Activated CD4-positive, alpha-beta T cell treated with anti-CD3 and anti-CD28 coated beads, Interleukin-2, amount 50 U/mL, for 48 hours (primary cell): ENCODE measurements at regions not wholly inside any gene's neighbourhood (a gene's known extent, or its start where the extent isn't known, plus 50 kb on each side); places are given as distances from the start of the nearest gene placed in this dataset.

Experiments used
- DNase-seq, 2 experiments: peaks; one replicate each; pipeline ENCODE4 v3.0.0-alpha.2; 2020

DNA sequence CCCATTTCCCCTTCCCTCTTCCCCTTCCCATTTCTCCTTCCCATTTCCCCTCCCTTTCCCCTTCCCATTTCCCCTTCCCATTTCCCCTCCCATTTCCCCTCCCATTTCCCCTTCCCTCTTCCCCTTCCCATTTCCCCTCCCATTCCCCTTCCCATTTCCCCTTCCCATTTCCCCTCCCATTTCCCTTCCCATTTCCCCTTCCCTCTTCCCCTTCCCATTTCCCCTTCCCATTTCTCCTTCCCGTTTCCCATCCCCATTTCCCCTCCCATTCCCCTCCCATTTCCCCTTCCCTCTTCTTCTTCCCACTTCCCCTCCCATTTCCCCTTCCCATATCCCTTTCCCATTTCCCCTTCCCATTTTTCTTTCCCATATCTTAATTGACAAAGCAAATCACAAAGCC, 109.0 kb downstream of the OLFM1 start:
- no peak for DNase-seq

DNA sequence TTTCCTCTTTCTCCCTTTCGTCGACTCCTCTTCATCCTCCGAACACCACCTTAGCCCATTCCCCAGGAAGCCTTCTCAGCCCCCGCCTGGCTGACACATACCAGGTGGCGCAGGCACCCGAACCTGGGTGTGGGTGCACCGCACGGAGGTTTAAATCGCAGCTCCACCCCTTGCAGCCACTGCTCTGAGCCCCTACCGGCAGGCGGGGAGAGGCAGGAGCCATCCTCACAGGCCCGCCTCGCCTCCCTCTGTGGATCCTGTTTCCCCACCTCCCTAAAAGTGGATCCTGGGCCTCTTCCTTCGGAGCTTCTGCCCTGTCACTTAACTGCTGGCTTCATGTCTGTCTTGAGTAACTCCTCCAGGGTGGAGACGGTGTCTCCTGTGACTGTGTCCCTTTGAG, 110.7 kb downstream of the OLFM1 start:
- DNase-seq, result no peak

DNA sequence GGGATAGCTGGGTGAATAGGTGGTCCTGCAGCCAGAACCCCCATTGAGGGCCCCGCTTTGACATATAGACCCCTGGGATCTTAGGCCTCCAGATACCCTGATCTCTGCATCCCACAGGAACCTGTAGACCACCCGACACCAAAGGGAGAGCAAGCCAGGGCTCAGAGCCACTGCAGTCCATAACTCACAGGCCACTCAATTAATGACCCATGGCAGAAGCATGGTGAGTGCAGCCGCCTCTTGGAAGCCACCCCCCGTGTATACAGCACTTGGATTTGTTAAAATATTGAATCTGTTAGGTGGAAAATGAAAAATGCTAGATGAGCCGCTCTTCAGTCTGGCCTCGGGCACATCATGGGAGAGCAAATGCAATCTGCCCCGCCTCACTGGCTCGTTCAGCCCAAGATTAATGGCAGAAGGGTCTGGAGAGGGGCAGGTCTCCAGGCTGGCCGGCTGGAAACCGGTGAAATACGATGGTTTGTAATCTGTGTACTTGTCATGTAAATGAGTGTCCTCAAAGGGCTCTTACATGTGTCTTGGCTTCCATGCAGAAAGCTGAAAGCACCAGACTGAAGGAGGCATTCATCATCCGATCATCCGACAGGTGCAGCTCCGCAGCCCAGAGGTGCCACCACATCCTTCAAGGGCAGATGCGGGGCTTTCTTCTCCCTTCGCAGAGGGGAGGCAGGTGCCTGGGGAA, 111.3 kb downstream of the OLFM1 start:
- DNase-seq, result no peak

DNA sequence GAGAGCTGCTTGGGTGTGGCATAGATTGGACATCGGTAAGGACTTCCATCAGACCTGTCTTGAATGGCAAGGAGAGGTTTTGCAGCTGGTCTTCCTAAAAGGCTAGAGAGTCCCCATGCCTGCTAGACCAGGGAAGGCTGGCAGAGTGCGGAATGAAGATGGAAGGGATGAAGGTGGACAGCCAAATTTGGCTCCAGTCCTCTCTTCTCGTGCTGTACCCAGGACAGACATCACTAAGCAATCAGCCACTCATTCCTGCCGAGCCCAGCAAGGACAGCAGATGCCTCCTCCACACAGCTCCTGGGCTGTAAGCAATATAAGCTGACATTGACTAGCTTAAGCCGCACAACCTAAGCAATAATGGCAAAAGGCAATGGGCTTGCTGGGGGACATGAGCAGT, 112.0 kb downstream of the OLFM1 start:
- no peak for DNase-seq

DNA sequence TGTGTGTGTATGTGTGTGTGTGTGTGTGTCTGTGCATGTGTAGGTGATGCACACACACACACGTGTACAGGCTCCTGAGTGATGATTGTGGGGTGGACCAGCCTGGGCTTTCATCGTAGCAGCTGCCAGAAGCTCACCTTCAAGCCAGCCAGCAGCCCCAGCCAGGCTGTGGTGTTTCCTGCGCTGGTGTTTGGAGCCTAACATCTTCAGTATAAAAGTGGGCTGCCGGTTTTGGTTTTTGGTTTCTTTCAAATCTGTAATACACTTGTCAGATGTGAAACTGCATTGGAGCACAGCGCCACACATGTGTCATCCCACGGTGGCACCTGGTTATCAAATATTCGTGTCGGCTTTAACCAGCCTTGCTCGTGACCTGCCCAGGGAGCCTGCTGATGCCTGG, 114.2 kb downstream of the OLFM1 start:
- no peak for DNase-seq

DNA sequence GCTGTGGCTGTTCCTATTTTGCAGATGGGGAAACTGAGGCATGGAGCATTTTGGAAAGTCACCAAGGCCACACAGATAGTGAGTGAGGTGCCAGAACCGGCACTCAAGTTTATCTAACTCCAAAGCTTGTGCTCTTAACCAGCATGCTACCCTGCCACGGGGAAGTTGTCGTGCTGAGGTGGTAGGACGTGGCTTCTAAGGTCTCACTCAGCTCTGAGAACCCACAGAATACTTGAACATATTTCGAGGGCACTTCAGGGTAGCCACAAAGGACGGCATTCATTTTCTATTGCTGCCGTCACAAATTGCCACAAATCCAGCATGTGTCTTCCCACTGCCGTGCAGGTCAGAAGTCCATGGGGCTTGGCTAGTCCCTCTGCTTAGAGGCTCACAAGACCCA, 116.7 kb downstream of the OLFM1 start:
- DNase-seq, result no peak

DNA sequence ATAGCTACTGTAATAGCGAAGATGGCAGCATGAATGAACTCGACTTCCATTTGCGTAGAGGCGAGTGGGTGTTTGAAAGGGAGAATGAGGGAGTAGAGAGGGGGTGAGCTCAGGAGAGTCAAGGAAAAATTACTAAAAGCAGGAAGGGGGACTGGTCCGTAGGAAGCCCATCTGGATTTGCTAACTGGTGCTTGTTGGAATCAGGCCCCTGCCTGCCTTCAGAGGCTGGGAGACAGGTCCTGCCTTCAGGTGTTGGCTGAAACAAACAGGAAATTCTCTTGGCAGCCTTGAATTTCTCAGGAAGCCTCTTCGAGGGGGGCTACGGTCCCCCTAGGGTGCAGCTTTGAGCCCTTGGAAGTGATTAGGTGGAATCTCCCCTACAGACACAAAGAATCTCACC, 121.7 kb downstream of the OLFM1 start:
- DNase-seq, result no peak

DNA sequence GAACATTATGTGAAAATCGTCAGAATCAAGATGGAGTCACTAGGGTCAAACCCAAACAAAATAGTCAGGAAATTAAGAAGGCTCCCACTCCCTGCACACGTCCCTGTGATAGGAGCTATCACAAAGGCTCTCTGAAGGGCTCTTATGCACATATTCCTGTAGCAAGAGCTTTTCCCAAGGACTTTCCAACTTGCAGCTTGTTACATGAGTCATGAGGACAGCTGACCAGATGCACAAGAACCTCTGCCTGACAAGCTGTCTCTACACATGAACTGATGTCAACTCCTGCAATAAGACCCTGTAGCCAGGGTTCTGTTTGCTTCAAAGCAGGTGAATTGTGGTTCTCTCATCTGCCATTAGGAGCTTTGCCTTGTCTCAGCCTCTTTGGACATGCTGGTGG, 122.4 kb downstream of the OLFM1 start:
- no peak for DNase-seq

DNA sequence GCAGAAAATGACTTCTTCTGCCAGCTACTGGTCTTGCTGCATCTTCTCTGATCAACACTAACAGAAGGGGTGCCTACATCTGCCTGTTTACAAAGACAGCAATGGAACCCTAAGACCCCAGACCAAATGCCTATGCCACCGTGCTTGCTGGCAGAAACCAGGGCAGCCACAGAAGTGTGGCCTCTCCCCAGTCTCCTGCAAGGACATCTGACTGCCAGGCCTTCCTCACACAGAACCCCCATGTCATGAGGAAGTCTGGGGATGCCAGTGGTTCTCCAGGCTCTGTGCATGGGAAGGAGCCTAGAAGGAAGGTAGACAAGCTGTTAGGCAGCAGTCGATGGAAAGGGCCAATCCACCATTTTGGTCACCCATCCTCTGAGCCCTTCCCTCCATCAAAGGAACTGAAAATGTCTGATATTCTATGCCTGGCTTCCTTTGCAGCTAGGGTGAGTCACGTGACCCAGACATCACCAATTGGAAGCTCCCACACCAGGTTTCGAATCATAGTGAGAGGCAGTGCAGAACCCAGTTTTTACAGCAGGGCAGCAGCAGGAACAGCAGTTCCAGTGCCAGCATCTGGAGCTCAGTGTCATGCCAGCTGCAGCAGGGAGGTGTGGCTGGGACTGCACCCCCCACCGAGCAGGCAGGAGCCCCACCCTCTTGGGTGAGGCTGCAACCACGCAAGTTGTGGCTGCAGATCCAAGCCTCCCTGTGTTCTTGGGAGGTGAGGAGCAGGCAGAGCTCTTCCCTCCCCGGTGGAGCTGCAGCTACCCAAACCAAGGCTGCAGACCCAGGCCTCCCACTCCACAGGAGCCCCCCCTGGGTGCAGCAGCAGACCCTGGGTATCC, 123.4 kb downstream of the OLFM1 start:
- no peak for DNase-seq

DNA sequence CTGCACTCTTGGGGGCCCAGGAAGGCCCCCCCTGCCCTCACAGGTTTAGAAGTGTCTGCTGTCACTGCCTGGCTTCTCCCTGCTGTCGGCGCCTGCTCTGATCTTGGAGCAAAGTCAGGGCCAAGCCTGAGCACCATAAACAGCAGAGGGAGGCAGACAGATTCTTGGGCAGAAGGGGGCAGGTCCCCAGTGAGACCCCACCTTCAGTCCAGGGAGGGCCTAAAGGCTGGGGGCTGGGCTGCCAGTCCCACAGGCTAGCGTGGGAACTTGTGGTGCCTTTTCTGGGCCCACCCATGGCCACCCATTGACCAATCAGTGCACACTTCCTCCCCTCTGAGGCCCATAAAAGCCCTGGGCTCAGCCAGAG, 124.0 kb downstream of the OLFM1 start:
- DNase-seq, result no peak

DNA sequence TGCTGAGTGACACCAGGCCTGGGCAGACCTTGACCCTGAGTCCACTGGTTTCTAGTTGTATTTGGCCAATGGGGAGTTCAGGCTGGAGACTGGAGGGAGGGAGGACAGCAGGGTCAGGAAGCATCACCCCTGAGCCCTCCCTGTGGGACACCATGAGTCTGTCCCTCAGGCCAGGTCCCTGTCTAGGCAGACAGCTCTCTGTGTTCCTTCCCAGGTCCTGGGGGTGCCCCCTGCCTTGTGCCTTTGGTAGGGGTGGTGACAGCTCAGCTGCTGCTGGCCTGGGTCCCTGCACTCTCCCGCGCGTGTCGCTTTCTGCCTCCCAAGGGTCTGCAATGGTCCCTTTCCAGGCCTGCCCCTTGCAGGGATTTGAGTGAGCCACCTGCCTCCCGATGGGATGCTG, 125.5 kb downstream of the OLFM1 start:
- no peak for DNase-seq

DNA sequence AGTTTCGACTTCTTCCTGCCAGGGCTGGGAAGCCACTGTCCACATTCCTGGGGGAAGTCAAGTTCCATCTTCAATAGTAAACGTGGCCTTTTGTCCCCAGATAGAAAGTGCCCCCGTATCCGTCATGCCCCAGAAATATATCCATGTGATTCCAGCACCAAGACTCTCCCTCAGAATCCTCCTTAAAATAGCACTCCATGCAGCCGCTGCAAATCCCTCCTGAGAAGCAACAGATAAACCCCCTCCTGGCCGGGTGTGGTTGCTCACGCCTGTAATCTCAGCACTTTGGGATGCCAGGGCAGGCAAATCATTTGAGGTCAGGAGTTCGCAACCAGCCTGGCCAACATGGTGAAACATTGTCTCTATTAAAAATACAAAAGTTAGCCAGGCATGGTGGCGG, 126.1 kb downstream of the OLFM1 start:
- DNase-seq, result no peak

DNA sequence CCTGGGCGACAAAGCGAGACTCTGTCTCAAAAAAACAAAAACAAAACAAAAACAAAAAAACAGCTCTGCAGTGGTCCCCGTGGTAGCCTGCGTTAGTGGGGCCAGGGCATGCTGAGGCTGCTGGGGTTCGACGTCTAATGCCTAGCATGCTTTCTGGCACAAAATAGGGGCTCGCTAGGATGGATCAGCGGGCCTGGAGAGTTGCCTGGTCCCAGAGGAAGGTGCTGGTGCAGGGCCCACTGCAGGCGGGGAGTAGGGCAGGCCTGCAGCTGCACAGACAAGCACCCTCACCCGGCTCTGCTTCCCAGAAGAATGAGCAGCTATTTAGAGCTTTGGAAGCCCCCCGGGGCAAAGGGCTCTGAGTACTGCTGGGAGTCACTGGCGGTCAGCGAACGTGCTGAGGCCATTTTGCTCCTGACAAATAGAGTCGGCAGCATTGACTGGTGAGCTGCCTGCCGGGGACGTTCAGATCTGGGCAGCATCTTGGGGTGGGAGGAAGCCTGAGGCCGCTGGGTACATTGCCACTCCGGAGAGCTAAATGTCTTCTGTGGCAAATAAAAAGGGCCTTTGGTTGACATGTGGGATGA, 126.7 kb downstream of the OLFM1 start:
- no peak for DNase-seq

DNA sequence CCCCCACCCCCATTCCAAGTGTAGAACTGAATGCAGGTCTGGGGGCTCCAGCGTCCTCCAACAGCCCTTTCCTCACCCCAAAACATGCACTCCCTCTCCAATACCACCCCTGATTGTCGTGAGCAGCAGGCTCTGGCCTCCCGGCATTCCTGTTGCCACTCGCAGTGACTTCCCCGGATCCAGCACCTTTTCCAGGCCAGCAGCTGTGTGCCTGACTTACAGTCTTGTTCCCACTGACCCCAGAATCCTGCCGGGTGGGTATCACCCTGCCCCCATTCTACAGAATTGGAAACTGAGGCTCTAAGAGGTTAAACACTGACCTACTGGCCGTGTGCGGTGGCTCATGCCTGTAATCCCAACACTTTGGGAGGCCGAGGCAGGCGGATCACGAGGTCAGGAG, 127.2 kb downstream of the OLFM1 start:
- DNase-seq, result no peak

DNA sequence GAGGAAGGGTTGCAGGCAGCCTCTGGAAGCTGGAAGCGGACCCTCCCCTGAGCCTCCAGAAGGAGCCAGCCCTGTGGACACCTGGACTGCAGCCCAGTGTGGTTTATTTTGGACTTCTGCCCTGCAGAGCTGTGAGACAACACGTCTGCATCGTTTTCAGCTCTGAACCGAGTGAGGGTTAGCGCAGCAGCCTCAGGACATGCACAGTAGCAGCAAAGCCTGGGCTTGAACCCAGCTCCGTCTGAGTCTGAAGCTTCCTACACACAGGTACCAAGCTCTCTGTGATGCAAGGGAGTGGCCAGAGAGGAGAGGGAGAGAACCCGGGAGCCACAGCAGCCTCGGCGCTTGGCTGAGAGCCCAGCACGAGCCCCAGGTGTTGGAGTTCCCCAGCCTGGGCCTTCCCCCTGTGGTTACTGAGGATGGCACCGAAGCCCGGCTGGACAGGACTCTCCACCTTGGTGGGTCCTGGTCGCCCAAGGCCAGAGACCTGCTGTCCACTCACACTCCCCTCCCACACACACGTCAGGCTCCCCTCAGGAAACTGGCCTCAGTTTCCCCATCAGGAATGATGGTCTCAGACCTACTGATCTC, 128.2 kb downstream of the OLFM1 start:
- DNase-seq, result no peak

DNA sequence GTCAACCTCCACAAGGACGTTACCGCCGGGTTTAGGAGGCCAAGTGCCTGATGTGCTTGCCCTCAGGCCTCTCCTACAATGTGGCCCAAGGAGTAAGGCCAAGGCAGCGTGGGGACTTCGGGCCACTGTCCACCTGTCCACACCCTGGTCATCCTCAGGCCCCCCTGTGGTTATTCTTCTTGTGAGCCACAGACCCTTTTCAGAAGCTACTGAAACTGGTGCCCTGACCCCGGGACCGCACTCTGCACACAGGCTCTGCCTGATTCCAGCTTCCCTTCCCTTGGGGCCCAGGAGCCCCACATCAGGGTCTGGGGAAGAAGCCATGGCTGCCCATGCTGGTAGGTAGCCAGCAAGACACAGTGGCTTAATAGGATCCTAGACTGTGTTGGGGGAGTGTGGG, 128.8 kb downstream of the OLFM1 start:
- DNase-seq, result no peak

DNA sequence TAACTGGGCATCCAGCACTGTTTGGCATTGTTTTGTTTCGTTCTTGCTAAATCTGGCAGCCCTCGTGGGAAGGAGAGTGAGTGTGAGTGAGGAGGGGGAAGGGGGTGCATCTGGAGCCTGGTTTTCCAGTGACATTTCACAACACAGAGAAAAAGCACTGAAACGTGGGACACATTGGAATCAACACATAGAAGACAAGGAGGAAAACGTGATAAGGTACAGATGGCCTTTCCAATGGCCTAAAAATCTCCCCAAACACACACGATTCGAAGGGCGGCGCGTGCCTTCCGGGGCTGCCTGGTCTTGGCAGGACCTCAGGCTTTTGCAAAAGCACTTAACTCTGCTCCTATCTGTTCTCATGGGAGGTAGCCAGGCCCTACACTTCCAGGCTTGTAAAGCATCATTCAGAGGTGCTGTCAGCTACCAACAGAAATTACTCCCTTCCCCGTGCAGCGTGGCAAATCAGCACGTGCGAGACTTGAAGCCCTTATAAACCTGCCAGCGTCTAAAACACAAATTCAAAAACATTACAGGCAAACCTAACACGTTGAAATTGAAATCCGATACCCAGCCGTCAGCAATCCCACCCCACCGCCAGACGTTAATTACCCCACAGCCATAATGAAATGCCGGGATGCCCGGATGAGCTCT, 129.4 kb downstream of the OLFM1 start:
- no peak for DNase-seq

DNA sequence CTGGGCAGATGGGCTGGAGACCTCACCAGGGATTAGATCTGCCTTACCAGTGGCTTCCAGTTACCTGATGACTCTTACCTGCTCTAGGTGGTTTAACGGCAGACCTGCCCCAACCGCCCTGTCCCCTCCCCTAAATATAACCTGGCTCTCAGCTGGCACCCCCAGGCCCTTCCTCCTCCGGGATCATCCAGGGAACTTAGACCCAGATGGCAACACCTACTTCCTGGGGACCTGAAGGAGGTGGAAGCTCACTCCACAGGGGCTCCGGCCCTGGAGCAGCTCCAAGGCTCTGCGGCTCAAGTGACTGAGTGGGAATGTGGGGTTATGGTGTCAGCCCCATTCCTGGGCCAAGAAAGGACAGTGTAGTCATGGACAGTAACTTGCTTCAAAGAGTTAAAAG, 130.4 kb downstream of the OLFM1 start:
- no peak for DNase-seq

DNA sequence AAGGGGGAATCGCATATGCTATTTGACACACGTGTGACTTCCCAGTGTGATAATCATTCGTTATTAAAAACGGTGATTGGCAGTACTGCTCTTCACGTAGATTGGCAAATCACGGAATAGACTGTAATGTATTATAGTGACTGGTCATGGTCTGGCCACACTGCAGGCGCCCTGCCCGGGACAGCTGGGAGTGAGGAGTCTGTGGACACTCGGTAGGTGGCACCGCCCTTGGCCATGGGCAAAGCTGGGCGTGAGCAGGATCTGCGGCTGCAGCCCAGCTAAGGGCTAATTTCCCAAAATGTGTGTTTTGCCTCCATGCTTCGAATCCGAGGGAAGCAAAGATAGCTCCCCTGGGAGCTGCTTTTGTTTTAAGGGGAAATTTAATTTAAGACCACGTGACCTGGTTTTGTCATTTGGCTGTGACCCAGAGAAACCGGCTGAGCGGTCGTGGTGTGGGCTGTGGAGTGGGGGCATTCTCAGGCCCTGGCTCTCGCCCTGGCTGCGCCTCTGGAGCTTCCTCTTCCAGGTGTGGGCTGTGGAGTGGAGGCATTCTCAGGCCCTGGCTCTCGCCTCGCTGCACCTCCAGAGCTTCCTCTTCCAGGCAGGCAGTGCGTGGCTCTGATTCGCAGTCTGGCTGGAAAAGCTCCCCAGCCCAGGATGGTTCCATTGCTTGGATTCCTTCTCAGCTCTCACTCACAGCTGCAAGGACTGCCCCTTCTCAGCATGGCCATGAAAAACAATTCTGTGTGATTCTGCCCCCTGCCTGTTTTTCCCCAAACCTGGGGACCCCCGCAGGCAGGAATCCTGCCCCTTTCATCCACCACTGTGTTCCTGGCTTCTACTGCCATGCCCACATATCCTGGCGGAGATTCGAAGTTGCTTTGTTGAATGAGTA, 131.1 kb downstream of the OLFM1 start:
- no peak for DNase-seq

DNA sequence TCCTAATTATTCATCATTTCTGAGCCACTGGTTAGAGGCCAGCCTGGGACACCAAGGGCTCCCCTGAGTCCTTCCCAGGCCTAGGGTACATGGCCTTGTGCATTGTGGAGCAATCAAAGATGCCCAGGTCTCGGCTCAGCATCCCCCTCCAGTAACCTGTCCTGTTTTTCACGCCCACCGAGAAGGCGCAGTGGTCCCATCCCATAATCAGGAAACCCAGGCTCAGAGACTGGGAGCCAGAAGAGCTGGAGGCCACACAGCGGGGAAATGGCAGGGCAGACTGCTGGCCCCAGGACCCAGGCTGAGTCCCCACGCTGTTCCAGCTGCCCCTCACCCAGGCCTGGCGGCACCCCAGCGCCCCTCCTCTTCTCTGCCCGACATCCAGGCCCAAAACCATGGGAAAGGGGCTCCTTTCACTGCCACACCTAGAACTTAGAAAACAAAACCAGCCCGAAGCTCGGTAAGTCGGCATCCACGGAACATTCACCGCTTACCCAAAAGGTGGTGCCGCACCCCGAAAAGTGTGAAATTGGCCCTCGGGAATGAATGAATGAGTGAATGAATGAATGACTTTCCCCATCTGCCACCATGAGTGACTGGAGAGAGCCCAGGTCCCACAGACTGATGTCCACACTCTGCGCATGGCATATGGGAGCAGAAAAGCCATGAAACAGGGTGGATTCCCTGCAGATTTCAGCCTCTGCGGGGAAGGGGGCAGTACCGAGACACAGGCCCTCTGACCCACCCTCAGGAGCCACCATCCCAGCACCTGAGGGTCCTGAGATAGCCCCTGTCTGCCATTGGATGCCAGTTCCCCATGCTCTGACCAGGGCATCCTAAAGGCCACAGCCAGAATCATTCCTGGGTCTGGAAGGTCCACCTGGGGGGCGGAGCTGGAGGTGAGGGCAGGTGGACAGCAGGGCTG, 132.5 kb downstream of the OLFM1 start:
- no peak for DNase-seq
